ENCODE measurements at regions not wholly inside any gene's neighbourhood (a gene's known extent, or its start where the extent isn't known, plus 50 kb on each side); places are given as distances from the start of the nearest gene placed in this dataset.

DNA sequence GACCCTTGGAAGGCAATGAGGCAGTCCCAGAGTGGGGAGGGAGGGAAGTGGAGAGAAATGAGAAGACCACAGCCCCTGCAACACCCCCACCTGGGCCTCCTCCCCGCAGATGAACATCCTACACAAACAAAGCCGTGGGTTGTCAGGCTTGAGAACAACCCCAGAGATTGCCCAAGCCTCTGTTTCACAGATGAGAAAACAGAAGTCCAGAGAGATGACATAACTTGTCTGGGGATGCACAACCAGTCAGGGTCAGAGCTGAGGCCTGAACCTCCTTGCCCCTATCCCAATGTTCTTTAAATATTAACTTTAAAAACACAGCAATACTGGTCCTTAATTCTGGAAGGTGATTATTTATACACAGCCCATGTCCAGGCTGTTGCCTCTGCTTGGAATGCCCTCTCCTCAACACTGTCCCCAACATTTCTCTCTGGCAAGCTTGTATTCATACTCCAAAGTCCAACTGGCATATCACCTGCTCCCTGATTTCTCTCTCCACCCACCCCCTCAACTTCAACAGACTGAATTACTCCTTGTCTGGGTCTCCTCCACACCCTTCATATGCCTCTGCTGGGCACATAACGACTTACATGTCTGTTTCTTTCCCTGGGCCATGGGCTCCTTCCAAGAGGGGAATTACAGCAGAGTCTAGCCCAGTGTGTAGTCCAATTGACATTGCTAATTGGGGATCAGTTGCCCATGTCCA, 135.5 kb upstream of the LRFN2 start:
- DNase-seq (ENCODE audit: low read depth, low spot score): no peak

DNA sequence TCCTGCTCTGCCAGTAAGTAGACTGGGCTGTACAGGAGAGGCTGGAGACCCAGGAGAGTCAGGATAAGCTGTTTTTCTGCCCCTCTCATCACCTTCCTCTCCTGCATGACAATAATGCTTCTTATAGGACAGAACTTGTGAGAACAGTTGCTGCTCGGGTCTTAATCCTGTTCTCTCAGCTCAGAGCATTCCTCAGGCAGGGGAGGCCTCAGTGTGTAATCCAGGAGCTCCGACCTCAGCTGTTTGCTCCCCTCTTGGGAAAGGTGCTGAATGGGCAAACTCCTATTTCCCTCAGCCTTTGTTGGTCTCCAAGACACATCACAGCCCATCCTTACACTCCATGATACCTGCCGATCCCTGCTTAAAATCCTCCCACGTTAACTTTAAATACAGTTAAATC, 134.9 kb upstream of the LRFN2 start:
- DNase-seq (ENCODE audit: low read depth, low spot score): no peak

DNA sequence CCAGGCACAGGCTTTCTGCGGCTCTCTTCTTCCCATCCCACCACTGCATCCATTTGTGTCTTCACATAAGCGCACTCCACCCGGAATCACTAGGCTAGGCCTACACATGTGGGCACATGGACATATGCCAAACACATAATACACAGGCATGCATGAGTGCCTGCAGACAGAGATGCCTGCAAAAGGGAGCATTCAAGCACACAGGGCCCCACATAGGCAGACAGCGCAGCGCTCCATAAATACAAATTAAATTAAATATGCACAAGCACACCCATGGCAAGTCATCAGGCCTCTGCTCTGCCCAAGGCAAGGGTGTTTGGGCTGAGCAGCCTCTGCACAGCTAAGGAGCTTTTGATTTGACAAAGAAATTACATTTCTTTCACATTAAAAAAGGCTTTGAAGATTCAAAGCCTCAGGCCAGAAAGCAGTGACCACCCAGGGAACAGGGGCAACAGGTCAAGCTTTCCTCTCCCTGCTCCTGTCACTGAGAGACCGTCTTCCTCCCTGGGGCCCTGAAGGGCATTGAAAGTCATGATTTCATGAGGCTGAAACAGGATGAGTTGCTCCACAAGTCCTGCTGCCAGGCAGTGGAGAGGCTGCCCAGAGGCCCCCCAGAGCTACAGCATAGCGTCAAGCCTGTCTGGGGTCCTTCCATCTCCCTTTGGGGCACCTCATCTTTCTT, 134.2 kb upstream of the LRFN2 start:
- no peak for DNase-seq (ENCODE audit: low read depth, low spot score)

DNA sequence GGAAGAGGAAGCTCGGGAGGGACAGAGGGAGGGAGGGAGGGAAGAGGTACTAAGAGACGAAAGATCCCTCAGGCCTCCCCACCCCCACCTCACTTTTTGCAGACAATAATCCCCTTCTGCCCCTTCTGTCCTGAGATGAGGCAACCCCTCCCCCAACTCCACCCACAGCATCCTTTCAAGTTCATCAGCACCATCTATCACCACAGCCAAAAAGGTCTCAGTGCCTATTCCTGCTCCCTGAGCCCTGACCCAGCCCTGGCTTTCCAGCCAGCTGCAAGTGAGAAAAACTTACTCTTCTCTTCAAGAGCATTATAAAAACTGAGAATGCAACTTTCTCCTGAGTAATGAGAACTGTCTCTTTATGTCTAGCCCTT, 133.2 kb upstream of the LRFN2 start:
- DNase-seq (ENCODE audit: low read depth, low spot score): no peak

DNA sequence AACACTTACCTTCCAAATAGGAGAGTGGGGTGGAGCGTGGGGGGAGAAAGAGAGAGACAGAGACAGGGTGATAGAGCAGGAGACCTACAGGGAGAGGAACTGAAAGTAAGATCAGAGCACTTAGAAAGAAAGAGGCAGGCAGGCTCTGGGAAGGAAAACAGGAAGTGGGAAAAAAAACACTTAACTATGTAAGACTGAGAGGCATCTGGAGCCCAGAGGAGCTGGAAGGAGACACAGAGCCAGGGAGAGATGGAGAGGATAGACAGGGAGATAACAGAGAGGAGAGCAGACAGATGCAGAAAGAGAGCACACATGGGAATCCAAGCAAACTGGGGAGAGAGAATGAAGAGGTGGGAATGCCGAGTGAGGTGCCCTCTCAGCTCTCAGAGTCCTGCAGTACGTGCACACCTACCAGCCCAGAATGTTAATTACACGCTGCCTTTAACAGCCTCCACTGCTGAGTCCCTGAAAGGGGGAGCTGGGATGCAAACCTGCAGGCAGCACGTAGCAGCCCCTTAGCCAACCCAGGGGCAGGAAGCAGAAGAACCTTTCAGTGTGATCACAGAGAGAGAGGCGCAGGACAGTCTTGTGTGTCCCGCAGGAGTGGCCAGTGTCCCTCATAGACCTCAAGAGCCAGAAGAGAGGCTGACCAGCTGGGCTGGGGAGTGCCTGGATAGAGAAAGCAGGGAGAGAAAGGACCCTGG, 132.7 kb upstream of the LRFN2 start:
- DNase-seq (ENCODE audit: low read depth, low spot score): peak; percentile 45

DNA sequence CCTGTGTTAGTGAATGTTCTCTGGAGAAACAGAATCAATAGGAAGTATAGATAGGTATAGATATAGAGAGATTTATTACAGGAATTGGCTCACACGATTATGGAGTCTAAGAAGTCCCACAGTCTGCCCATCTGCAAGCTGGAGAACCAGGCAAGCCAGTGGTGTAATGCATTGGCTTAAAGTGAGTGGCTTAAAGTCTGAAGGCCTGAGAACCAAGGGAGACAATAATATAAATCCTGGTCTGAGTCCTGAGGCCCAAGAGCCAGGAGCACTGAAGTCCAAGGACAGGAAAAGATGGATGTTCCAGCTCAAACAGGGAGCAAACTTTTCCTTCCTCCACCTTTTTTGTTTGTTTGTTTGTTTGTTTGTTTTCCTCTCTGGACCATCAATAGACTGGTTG, 131.2 kb upstream of the LRFN2 start:
- DNase-seq (ENCODE audit: low read depth, low spot score): no peak

DNA sequence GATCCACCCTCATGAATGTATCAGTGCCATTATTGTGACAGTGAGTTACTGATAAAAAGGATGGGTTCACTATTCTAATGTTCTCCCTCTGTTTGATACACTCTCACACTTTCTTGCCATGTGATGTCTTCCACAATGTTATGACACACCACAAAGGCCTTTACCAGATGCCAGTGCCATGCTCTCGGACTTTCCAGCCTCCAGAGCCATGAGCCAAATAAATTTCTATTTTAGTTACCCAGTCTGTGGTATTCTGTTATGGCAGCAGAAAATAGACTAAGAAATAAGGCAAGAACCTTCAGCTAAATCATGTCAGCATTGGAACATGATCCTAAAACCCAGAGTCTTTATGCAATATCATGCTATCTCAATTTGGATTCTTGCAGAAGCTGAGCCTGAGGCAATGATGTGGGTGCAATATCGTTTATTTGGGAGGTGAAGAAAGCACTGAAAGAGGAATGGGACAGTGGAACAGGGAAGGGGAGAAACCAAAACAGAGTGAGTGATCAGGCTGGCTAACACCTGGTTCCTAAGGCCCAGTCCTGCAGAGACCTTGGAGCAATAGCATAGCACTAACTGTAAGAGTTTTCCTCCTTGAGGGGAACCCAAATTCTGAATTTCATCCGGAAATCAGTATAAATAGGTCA, 130.4 kb upstream of the LRFN2 start:
- no peak for DNase-seq (ENCODE audit: low read depth, low spot score)

DNA sequence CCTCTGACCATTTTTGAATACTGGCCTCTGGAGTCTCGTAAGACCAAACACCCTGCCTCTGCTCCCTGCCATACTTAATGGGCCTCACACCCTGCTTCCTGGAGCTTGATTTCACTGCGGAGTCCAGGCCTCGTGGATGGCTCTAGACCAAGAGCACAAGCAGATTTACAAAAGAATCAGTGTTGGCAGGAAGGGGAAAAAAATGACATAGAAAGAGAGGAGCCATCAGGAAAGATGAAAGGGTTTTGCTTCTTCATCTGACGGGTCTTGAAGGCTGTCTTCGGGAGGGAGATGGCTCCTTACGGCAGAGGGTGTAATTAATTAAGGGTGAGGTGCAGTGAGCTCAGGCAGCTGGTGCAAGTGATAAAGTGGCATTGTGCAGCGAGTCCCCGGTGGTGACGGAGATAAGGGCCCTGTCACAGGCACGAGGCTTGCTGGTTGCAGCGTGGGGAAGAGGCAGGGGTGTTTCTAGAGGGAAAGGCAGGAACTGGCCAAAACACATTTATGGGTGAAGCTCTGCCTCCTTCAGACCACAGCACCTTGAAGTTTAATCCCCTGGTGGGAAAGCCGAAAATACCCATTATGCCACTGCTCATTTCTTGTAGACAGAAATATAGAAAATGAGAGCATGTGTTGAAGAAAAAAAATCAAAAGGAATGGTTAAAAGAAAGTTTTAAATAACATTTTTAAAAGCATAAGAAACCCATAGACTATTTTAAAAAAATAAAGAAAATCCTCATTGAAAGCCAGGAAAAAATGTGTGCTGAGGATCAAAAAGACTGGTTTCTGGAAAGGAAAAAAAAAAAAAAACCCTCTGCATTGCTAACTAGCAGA, 128.6 kb upstream of the LRFN2 start:
- DNase-seq (ENCODE audit: low read depth, low spot score): no peak

DNA sequence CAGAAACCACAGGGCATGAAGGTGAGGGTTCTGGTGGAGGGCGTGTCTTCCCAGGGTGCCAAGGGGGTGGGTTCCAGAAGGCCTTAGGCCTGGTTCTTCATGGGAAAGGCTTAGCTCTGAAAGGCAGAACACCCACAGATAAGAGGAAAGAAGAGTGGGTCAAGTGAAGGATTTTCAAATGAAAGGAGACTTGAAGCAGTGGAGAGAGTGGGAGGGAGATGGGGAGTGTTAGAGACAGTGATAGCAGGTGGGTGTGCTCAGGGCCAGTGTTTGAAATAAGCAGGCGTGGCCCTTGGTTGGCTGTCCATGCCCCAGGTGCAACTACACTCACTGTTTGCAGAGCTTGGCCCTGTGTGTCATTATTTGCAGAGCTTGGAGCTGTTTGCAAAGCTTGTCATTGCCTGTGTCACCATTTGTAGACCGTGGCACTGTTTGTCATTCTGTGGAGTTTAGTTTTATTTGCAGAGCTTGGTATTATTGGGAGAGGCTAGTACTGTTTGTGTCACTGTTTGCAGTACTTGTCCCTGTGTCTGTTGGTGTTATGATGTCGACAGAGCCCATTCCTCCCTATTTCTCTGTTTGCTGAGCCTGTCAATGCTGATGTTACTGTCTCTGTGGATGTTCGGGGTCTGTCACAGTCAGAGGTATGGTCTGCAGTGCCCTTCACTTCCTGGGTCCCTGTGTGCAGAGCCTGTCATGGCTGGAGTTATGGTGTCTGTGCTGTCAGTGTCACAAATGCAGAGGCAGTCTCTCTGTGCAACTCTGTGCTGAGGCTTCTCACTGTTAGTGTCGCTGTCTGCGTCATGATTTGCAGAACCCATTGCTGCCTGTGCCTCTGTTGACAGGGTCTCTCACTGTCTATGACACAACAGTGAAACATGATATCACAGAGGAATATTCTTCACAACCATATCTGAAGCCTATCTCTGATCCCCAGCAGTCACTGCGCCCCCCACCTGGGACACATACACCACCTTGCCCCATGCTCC, 127.7 kb upstream of the LRFN2 start:
- DNase-seq (ENCODE audit: low read depth, low spot score): no peak

DNA sequence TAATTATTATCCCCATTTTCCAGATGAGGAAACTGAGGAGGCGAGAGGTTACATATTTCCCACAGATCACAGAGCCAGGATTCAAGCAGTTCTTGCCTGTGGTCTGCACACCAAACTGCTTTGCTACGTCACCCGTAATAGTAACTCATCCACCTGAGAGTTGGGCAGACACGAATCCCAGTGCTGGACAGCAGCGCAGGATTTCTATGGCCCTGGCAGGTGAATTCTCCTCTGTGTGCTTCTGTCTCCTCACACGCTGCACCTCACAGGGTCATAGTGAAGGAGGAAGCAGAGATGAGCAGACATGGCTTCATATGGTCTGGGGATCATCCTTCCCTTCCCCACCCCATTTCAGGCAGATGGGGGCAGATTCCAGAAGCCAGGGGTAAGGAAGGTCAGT, 127.0 kb upstream of the LRFN2 start:
- no peak for DNase-seq (ENCODE audit: low read depth, low spot score)

DNA sequence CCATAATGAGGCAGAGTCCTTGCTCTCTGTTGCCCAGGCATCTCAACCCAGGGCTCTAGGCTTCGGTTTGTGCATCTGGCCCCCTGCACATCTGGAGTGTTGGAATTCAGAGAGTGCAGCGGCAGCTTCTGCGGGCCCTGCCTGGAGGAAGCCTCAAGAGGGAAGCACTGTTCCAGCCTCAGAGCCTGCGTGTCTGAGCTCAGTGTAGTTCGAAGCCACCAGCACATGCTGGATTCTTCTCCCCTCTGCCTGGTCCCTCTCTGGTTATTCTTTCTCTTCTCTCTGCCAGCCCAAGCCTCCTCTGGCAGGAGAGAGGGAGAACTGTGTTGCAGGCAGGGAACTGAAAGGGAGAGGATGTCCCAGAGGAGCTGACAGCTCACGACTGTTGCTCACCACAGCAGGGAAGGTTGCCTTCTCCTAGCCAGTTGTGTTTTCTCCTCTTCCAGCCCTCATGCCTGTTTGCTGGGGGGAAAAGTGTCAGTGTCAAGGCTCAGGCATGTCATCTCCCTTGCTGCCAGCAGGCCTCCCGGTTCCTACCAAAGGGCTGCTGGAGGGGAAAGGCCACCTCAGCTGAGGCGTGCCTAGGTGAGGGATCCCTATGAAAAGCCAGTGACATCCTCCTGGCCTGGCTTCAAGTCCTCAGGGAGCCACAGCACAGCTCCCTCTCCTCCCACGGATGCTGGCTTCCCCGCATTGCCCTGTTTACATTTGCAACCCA, 126.0 kb upstream of the LRFN2 start:
- DNase-seq (ENCODE audit: low read depth, low spot score): no peak

DNA sequence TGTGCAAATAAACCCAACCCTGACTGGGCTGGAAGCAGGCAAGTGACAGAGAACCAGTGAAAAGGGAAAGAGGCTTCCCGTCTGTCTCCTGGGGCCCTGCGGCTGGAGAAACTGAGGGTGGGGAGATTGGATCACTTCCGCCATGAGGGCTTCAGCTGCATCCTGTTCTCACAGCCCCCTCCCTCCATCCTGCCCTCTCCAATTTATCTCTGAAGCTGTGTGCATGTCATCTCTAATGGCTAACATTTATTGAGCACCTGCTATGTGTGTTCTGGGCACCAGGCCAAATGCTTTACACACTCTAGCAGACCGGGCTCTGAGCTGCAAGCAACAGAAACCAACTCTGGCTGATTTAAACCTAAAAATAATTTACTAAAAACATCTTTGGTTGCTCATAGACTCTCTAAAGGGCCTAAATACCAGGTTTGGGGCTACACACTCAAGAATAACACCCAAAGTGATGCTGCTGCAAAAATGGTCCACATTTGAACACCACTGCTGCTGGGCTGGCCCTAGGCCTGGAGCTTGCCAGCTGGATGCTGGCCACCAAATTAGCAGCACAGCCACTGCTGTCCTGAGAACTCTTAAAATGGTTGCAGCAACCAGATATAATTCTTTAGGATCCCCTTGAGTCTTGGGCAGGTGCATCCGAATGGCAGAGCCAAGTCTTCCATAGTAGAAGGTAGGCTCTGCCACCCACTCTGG, 123.6 kb upstream of the LRFN2 start:
- DNase-seq (ENCODE audit: low read depth, low spot score): no peak

DNA sequence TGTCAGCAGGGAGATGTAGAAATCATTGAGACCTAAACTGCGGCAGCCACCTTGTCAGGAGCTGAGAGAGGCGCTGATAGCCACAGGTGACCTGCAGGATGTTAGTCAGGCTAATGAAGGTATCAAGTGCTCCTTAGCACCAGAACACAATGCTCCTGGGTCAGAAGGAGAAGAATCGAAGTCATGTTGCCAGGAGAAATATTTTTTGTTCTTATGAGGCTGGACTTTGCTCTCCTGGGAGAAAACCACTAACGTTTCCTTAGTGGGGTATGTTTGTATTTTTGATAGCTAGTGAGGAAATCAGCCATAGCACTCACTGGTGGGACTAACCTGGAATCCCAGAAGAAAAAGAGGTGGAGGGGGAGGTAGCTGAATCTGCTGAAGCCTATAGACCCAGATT, 120.9 kb upstream of the LRFN2 start:
- DNase-seq (ENCODE audit: low read depth, low spot score): no peak

DNA sequence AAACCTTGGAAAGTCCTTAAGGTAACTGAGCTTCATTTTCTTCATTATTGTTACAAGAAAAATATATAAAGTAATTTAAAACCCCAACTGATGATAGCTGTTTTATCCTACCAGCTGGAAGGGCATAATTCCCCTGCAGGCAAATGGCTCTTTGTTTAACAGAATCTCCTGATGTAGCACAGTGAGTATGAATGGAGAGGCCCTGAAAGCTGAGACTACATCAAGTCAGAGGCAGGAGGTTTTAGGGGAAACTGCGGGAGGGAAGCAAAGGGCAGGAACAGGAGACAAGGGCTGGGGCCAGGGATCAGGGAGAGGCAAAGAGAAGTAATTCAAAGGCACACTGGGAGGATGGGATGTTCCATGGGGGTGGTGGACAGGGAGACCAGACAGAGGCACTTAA, 119.0 kb upstream of the LRFN2 start:
- no peak for DNase-seq (ENCODE audit: low read depth, low spot score)

DNA sequence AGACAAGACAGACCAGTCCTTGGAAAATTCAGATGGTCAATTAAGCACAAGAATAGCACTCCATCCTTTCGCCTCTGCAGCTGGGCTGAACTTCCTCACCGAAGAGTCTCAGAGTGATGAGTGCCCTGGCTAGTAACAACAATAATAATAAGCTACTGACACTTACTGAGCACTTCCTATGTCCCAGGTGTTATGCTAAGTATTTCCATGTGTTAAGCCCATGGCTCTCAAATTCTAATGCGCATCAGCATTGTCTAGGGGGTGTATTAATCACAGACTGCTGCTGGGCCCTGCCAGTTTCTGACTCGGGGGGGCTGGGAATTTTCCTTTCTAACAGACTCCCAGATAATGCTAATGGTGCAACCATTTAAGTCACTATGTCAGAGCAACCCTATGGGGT, 118.2 kb upstream of the LRFN2 start:
- no peak for DNase-seq (ENCODE audit: low read depth, low spot score)

DNA sequence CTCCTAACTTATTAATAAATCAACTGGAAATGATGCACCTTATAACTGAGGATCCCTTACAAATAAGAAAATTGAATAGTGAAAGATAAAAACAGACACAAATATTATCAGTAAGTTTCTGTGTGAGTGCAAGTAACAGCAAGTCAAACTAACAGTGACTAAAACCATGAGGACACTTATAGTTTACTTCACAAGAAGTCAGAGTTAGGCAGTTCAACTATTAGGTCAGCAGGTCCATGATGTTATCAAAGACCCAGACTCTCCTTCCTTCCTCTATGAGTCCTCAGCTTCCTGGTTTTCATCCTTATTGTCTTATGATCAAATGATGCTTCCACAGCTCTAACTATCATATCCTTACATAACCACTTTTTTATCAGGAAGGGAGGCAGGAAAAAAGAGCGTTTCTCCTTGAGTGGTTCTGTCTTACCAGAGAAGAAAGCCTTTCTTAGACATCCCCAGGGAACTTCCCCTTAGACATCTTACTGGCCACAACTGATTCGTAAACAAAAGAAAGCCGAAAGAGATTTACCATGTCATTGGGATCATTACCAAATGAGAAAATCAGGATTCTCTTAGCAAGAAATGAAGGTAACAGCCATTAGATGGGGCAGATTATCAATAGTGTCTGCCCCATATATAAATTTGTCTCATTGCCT, 114.3 kb upstream of the LRFN2 start:
- no peak for DNase-seq (ENCODE audit: low read depth, low spot score)

DNA sequence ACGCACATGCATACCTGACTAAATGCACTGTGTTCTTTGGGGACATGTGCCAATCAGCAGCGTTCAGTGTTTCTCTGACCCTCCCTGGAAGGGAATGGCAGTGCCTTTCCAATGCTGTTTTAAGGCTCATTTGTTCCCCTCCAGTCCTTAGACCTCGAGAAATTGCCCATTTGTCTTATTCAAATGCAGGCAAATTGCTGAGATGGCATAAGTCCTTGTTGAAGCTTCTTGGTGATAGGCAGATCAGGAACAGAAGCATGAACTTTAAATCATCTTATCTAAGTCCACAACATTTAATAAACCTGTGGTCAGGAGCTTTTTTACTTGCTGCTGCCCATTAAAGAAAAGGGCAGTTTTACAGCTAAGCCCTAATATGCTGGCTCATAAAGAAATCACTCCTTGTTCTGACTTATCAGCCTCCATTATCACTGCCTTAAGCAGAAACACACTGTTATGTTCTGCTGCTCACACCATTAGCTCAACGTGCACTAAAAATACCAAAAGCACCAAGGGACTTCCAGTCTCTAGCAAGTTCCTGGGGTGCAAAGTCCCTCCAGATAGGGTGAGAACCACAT, 112.9 kb upstream of the LRFN2 start:
- DNase-seq (ENCODE audit: low read depth, low spot score): no peak

DNA sequence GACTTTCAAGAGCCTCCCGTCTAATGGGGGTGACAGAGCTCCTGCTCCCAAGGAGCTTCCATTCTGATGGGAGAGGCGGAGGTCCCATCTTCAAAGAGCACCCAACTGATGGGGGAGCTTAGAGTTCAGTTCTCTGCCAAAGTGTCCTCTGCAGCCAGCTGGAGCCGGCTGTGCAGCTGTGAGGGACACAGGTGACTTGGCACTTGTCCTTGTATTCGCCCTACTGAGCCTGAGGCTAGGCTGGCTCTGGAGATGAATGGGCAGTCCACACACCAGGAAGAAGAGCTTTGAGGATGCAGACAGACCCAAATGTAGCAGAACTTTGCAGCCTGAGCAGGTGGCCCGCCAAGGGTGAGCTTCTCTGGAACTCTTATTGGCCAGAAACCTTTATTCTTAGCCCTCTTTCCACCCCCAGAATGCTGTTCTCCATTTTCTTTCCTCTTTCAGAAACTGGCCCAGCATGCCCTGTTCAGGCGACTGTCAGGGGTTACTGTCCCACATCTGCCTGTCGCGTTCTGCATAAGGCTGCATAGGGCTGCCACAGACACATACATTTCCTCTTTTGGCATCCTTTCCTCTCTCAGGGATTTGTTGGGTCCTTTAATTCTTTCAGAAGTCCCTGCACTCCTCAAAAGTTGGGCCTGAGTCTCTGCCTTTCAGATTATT, 108.7 kb upstream of the LRFN2 start:
- DNase-seq (ENCODE audit: low read depth, low spot score): no peak

All from astrocyte of the hippocampus (primary cell).